ENCODE measurements at regions not wholly inside any gene's neighbourhood (a gene's known extent, or its start where the extent isn't known, plus 50 kb on each side); places are given as distances from the start of the nearest gene placed in this dataset.

DNA sequence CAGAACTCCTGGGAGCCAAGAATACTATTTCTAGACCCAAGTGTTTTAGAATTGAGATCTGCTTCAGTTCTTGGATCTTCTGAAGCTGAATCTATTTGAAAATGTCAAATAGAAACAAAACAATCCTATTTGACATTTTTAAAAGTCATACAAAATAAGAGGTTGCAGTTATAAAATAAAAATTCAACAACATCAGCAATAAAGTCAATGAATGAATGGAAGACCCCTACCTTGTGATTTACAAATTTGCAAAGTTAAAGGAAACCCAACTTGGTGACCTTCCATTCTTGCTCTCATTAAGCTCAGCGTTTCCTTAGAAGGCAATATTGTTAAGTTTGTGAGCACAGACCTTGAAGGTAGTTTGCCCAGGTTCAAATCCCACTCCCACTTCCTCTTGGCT, 531.8 kb upstream of the TENM3 start:
- intact Hi-C loops (cut with DNase I; ENCODE audit: low total_unique reads): no loop called here
- Histone ChIP-seq H3K4me3 (no peak overlapping the region), H3K27me3 (no peaks in the 10 kb centered on the region), H3K4me1 (no peaks in the 10 kb centered on the region), H3K36me3 (ENCODE audit: low read depth, missing control alignments) (no peaks in the 10 kb centered on the region), H3K9me3 (no peaks in the 10 kb centered on the region), H3K27ac (no peak overlapping the region)
- WGBS, 2 donors: 65 to 78% methylated on average over 1 of the region's 1 CpG
- DNase-seq: no peak
- TF ChIP-seq POLR2A (IDR thresholded peaks at IDR 0.05): no peak
- TF ChIP-seq, protein P1, sequence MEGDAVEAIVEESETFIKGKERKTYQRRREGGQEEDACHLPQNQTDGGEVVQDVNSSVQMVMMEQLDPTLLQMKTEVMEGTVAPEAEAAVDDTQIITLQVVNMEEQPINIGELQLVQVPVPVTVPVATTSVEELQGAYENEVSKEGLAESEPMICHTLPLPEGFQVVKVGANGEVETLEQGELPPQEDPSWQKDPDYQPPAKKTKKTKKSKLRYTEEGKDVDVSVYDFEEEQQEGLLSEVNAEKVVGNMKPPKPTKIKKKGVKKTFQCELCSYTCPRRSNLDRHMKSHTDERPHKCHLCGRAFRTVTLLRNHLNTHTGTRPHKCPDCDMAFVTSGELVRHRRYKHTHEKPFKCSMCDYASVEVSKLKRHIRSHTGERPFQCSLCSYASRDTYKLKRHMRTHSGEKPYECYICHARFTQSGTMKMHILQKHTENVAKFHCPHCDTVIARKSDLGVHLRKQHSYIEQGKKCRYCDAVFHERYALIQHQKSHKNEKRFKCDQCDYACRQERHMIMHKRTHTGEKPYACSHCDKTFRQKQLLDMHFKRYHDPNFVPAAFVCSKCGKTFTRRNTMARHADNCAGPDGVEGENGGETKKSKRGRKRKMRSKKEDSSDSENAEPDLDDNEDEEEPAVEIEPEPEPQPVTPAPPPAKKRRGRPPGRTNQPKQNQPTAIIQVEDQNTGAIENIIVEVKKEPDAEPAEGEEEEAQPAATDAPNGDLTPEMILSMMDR (IDR thresholded peaks at IDR 0.05): no peak

DNA sequence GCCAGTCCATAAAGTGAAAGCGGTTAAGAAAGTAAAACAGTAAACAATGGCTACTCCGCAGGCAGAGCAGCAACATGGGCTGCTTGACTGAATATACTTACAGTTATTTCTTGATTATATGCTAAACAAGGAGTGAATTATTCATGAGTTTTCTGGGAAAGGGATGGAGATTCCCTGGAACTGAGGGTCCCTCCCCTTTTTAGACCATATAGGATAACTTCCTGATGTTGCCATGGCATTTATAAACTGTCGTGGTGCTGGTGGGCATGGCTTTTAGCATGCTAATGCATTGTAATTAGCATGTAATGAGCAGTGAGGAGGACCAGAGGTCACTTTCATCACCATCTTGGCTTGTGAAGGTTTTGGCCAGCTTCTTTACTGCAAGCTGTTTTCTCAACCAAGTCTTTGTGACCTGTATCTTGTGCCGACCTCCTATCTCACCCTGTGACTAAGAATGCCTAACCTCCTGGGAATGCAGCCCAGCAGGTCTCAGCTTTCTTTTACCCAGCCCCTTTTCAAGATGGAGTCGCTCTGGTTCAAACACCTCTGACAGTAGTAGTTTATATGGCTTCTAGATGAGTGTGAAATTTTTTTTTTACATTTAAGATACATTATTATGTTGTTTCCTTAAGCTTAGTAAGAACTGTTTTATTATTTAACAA, 514.8 kb upstream of the TENM3 start:
- WGBS, 2 donors: 62 to 63% methylated on average over 5 of the region's 5 CpGs
- Histone ChIP-seq H3K27me3 (no peaks in the 10 kb centered on the region), H3K27ac (no peak overlapping the region), H3K4me3 (no peak overlapping the region), H3K9me3 (no peaks in the 10 kb centered on the region), H3K4me1 (no peaks in the 10 kb centered on the region), H3K36me3 (ENCODE audit: low read depth, missing control alignments) (no peaks in the 10 kb centered on the region)
- TF ChIP-seq POLR2A (IDR thresholded peaks at IDR 0.05): no peak
- TF ChIP-seq, protein P1 (IDR thresholded peaks at IDR 0.05): no peak
- intact Hi-C loops (cut with DNase I; ENCODE audit: low total_unique reads): no loop called here
- DNase-seq: no peak

DNA sequence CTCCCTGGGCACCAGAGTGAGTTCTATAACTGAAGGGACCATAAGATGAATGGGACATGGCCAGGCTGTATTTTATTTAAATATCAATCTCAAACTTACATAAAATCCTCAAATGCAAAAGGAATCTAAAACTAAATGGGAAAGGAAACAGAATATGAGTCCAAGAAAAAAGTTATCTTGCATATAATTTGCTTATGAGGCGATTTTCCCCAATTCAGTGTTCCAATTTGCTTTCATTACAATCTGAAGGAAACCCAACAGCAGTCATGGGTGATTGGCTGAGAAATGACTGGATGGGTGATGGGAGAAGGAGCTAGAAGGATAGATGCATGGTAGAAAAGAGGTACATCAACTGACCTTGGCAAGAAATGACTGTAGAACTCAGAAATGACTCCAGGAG, 511.3 kb upstream of the TENM3 start:
- no peak overlapping the region for H3K27ac ChIP-seq
- H3K27me3 ChIP-seq: no peaks in the 10 kb centered on the region
- H3K4me3 ChIP-seq: no peak overlapping the region
- no peaks in the 10 kb centered on the region for H3K36me3 ChIP-seq (ENCODE audit: low read depth, missing control alignments)
- 77 to 88% methylated on average over 1 of the region's 1 CpG for WGBS, 2 donors
- H3K4me1 ChIP-seq: no peaks in the 10 kb centered on the region
- no peak for DNase-seq
- TF ChIP-seq POLR2A (IDR thresholded peaks at IDR 0.05): no peak
- intact Hi-C loops (cut with DNase I; ENCODE audit: low total_unique reads): no loop called here
- H3K9me3 ChIP-seq: no peaks in the 10 kb centered on the region

DNA sequence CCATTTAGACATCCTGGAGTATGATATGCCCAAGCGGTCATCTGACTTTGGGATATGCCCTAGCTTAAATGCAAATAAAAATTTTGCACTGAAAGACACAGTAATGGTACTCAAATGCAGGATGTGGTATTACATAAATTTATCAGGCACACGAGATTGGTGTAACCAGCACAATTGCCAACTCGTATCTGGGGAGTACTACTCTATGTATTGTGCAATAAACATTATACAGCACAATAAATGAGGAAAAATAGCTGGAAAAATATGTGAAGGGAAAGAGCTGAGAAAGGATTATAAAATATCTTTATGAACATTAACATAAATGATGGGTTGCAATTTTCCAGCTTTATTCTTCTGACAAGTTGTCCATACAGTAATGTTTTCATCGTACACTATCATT, 505.5 kb upstream of the TENM3 start:
- TF ChIP-seq, protein P1 (IDR thresholded peaks at IDR 0.05): no peak
- TF ChIP-seq POLR2A (IDR thresholded peaks at IDR 0.05): no peak
- no peaks in the 10 kb centered on the region for H3K9me3 ChIP-seq
- no peaks in the 10 kb centered on the region for H3K27me3 ChIP-seq
- intact Hi-C loops (cut with DNase I; ENCODE audit: low total_unique reads): no loop called here
- 82 to 93% methylated on average over 4 of the region's 4 CpGs for WGBS, 2 donors
- DNase-seq: no peak
- H3K4me3 ChIP-seq: no peak overlapping the region
- H3K27ac ChIP-seq: no peak overlapping the region
- H3K36me3 ChIP-seq (ENCODE audit: low read depth, missing control alignments): no peaks in the 10 kb centered on the region
- no peaks in the 10 kb centered on the region for H3K4me1 ChIP-seq

DNA sequence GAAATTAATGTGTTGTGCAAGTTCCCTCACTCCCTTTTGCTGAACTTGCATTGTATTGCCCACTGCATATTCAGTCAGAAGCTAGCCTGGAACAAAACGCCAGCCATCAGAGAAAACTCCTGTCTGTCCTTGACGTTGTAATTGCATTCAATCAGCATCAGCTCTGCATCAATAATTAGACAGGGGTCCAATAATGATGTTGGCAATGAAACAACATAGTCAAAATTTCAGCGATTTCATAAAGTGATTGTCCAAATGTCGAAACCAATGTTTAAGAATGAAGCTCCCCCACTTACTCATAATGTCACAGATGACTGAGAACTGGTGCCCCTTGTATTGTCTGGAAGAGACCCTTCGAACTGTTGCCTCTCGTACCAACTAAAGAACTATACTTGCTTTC, 504.2 kb upstream of the TENM3 start:
- intact Hi-C loops (cut with DNase I; ENCODE audit: low total_unique reads): no loop called here
- Histone ChIP-seq H3K9me3 (no peaks in the 10 kb centered on the region), H3K27ac (no peak overlapping the region), H3K36me3 (ENCODE audit: low read depth, missing control alignments) (no peaks in the 10 kb centered on the region), H3K27me3 (no peaks in the 10 kb centered on the region), H3K4me1 (no peaks in the 10 kb centered on the region), H3K4me3 (no peak overlapping the region)
- DNase-seq: no peak
- 85 to 90% methylated on average over 6 of the region's 6 CpGs for WGBS, 2 donors
- no peak for TF ChIP-seq POLR2A (IDR thresholded peaks at IDR 0.05)
- TF ChIP-seq, protein P1 (IDR thresholded peaks at IDR 0.05): no peak
